Heart left ventricle (tissue), 16 donors: ENCODE measurements at regions not wholly inside any gene's neighbourhood (a gene's known extent, or its start where the extent isn't known, plus 50 kb on each side); places are given as distances from the start of the nearest gene placed in this dataset.

Source experiments
- ATAC-seq, 4 donors: fragments of 200-7000 bp; cut with Tn5 transposase; one replicate each; pipeline ENCODE4 v1.9.1; 2020 to 2022; ENCODE audit warnings: moderate library complexity in 4 of 4, mild to moderate bottlenecking in 3 of 4, moderate number of reproducible peaks in 1 of 4
- DNase-seq, 5 donors: peaks; one replicate each; pipeline ENCODE4 v3.0.0-alpha.2; 2020
- H3K27ac ChIP-seq, 12 donors: fragments of 200-600 bp; sonication (generic) in 4 of 12; one replicate each; pipeline versions ENCODE4 v1.5.0 to v1.8.0; 2016 to 2022; ENCODE audit warnings: mild to moderate bottlenecking in 2 of 12
- H3K27me3 ChIP-seq, 9 donors: fragments of 200-600 bp; sonication (generic) in 2 of 9; one replicate each; pipeline versions ENCODE4 v1.5.1 to v1.8.0; 2016 to 2022; ENCODE audit warnings: mild to moderate bottlenecking in 3 of 9
- H3K36me3 ChIP-seq, 9 donors: fragments of 200-600 bp; sonication (generic) in 2 of 9; one replicate each; pipeline versions ENCODE4 v1.5.0 to v1.8.0; 2018 to 2022; ENCODE audit warnings: mild to moderate bottlenecking in 2 of 9
- H3K4me1 ChIP-seq, 12 donors: fragments of 200-600 bp; sonication (generic) in 4 of 12; one replicate each; pipeline versions ENCODE4 v1.5.0 to v1.8.0; 2016 to 2022; ENCODE audit warnings: mild to moderate bottlenecking in 3 of 12
- H3K4me3 ChIP-seq, 12 donors: fragments of 200-600 bp; sonication (generic) in 4 of 12; one replicate each; pipeline versions ENCODE4 v1.5.0 to v1.8.0; 2017 to 2022; ENCODE audit warnings: mild to moderate bottlenecking in 9 of 12, moderate library complexity in 4 of 12
- H3K9me3 ChIP-seq, 12 donors: fragments of 200-600 bp; sonication (generic) in 4 of 12; one replicate each; pipeline versions ENCODE4 v1.5.0 to v1.8.0; 2016 to 2022; ENCODE audit warnings: mild to moderate bottlenecking in 1 of 12
- POLR2A ChIP-seq, 2 donors: fragments of 450-650 bp; IDR thresholded peaks; one replicate each; pipeline ENCODE4 v1.6.1; 2017; ENCODE audit warnings: antibody characterized with exemption in 2 of 2, mild to moderate bottlenecking in 2 of 2, moderate library complexity in 2 of 2
- WGBS, 4 donors: extraction: QIAGEN DNeasy Blood & Tissue Kit in 2 of 4; methylation state at CpG; one replicate each; pipeline versions ENCODE4 v1.1.5 to v1.1.7; 2013 to 2018; 5-methylcytosine and 5-hydroxymethylcytosine counted together
- intact Hi-C, 10 donors: fragments of 100-400 bp; cut with DNase I; formaldehyde crosslinking; loops; one replicate each; pipeline versions ENCODE4 v1.11.1 to v1.14.2; 2022
- TF ChIP-seq, protein P1 (sequence below), 12 donors: fragments of 200-600 bp; sonication (generic) in 4 of 12; IDR thresholded peaks; one replicate each; pipeline versions ENCODE4 v1.5.0 to v1.8.0; 2018 to 2022; ENCODE audit warnings: antibody characterized with exemption in 12 of 12, mild to moderate bottlenecking in 5 of 12
- donor health status: ischemic (EF 13 %, LVEDD 7.1; RV severe dilation, severe dysfunction).
- donor health status: healthy with polysubstance abuse.
- donor health status: DM: no; HTN: yes; CAD: no.
- donor health status: DM: no; HTN: no; CAD: no.
- donor health status: ischemic (EF 25% LVEDD 6.9; RV normal size, moderate dysfunction).
- donor health status: ischemic (EF 25% LVEDD 5.7; RV mildly dilated, moderate dysfunction).
- donor health status: healthy.
- donor health status: DM: yes; HTN: yes; CAD: no.
- donor health status: ischemic (EF 35%, LVEDD 5.7; RV mildly dilated, moderate dysfunction).
- donor health status: nonischemic (EF 11% LVEDD 7.7; RV severe dilation, severe dysfunction).
- donor health status: DM: yes; HTN: yes; CAD: no.
- donor health status: PGD.
- donor health status: ischemic (EF 29% LVEDD 5.4; RV normal size, mild dysfunction).
- donor health status: nonischemic (EF 23%, LVEDD 6.1; RV moderate dilation, normal function).

DNA sequence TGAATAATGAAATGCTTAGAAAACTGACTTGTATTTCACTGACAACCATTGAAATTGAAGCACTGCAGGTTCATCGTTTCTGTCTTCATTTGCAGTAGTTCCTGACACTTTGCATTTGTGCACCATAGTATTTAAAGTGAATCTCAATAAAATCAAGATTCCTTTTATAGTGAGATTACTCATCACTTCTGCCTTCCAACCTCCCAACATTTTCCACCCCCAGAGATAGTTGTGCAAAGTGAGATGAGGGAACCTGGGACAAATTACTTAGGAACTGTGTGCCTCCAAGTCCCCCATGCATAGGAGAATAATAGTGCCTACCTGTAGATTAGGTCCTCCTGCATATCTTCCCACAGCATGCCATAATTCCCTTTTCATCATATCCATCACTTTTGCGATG, 114.9 kb upstream of the DPT start:
- H3K4me1 ChIP-seq: peaks cover 0 to 13% (median 2%) of the 10 kb centered on the region in 12 donors
- WGBS, 4 donors: 97 to 98% (median 97%) methylated on average over 2 of the region's 2 CpGs
- DNase-seq (no peak), ATAC-seq (no peak)
- TF ChIP-seq, protein P1, sequence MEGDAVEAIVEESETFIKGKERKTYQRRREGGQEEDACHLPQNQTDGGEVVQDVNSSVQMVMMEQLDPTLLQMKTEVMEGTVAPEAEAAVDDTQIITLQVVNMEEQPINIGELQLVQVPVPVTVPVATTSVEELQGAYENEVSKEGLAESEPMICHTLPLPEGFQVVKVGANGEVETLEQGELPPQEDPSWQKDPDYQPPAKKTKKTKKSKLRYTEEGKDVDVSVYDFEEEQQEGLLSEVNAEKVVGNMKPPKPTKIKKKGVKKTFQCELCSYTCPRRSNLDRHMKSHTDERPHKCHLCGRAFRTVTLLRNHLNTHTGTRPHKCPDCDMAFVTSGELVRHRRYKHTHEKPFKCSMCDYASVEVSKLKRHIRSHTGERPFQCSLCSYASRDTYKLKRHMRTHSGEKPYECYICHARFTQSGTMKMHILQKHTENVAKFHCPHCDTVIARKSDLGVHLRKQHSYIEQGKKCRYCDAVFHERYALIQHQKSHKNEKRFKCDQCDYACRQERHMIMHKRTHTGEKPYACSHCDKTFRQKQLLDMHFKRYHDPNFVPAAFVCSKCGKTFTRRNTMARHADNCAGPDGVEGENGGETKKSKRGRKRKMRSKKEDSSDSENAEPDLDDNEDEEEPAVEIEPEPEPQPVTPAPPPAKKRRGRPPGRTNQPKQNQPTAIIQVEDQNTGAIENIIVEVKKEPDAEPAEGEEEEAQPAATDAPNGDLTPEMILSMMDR (IDR thresholded peaks at IDR 0.05): no peak
- no peak for TF ChIP-seq POLR2A (IDR thresholded peaks at IDR 0.05)
- no peak overlapping the region for H3K27ac ChIP-seq
- H3K4me3 ChIP-seq: no peak overlapping the region
- H3K36me3 ChIP-seq: no peaks in the 10 kb centered on the region
- intact Hi-C loops: loop anchor here in 1 of 10 donors (10.0 kb wide), 1 partner anchor 261 kb away; the partner anchor contains the start of gene ATP1B1
- no peaks in the 10 kb centered on the region for H3K27me3 ChIP-seq
- no peaks in the 10 kb centered on the region for H3K9me3 ChIP-seq

DNA sequence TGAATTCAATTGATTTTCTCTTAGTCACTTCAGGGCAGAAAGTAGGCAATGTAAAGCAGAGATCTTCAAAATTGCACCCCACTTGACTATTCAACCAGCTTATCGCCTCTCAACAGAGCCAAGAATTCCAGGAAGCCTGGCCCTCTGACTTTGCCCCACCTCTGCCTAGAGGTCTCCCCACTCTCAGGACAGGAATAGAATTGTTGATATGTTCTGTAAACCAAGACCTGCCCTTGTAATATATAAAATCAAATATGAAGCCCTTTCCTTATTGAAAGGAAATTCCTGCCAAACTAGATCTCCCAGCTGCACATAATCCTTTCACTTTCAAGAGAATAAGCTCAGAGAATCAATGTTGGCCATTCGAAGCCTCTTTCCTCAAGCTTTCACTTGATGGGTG, 116.1 kb upstream of the DPT start:
- peaks cover 0 to 13% (median 2%) of the 10 kb centered on the region in 12 donors for H3K4me1 ChIP-seq
- no peaks in the 10 kb centered on the region for H3K27me3 ChIP-seq
- DNase-seq: no peak
- 48 to 68% (median 61%) methylated on average over 2 of the region's 2 CpGs for WGBS, 4 donors
- H3K36me3 ChIP-seq: no peaks in the 10 kb centered on the region
- intact Hi-C loops: loop anchor here in 1 of 10 donors (10.0 kb wide), 1 partner anchor 260 kb away; the partner anchor contains the start of gene ATP1B1
- H3K27ac ChIP-seq: no peak overlapping the region
- peak in 2 of 4 donors; percentile 43 to 75 for ATAC-seq
- no peak for TF ChIP-seq POLR2A (IDR thresholded peaks at IDR 0.05)
- TF ChIP-seq, protein P1 (IDR thresholded peaks at IDR 0.05): no peak
- no peak overlapping the region for H3K4me3 ChIP-seq
- H3K9me3 ChIP-seq: no peaks in the 10 kb centered on the region

DNA sequence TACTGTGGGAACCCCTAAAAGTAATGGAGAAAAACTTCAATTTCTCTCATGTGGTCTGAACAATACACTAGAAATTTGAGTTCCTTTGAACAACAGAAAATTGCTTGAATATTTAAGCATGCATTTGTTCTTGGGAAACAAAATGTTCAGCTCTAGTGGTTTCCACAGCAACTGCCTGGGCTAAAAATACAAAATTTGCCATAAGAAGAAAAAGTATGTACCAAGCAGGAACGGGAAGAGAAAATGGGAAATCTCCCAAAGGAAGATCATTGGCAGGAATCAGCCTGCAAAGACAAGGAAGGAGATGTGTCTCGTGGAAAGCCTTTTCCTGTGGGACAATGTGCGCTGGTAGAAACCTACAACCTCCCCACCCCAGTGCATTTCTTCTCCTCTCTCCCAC, 119.0 kb upstream of the DPT start:
- H3K9me3 ChIP-seq: peaks cover 0 to 11% (median under 1%) of the 10 kb centered on the region in 12 donors
- 51 to 59% (median 54%) methylated on average over 3 of the region's 3 CpGs for WGBS, 4 donors
- ATAC-seq: no peak
- H3K36me3 ChIP-seq: no peaks in the 10 kb centered on the region
- no peak for TF ChIP-seq POLR2A (IDR thresholded peaks at IDR 0.05)
- TF ChIP-seq, protein P1 (IDR thresholded peaks at IDR 0.05): no peak
- intact Hi-C loops: loop anchor here in 1 of 10 donors (10.0 kb wide), 1 partner anchor 257 kb away; the partner anchor contains the start of gene ATP1B1
- H3K27ac ChIP-seq: no peak overlapping the region
- DNase-seq: no peak
- peaks cover 0 to 13% (median 2%) of the 10 kb centered on the region in 12 donors for H3K4me1 ChIP-seq
- H3K27me3 ChIP-seq: no peaks in the 10 kb centered on the region
- no peak overlapping the region for H3K4me3 ChIP-seq

DNA sequence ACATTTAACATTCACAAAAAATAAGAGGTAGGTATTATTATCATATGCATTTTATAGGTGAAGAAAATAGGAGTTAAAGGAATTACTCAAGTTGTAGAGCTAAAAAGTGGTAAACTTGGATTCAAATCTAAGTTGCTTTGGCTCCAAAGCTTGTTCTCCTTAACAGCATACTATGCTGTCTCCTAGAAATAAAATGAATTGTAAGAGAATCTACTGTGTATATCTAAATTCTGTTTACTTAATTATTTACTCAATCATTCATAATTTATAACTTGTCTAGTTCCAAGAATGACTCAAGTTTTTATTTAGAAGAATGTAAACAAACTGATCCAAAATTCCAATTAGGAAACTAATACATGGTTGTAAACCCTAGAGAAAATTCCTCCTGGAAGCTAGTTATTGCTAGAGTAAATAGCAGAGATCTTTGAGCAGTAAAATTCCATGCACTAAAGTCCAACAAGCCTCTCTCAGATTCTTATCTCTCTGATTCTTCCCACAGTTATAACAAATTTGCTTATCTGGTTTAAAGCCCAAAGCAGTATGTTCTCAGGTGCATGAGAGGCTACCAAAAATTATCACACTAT, 132.5 kb upstream of the DPT start:
- H3K9me3 ChIP-seq: peaks cover 0 to 15% (median 0%) of the 10 kb centered on the region in 12 donors
- no peaks in the 10 kb centered on the region for H3K27me3 ChIP-seq
- TF ChIP-seq, protein P1 (IDR thresholded peaks at IDR 0.05): no peak
- TF ChIP-seq POLR2A (IDR thresholded peaks at IDR 0.05): no peak
- ATAC-seq (no peak), DNase-seq (no peak)
- H3K4me3 ChIP-seq: no peak overlapping the region
- no peaks in the 10 kb centered on the region for H3K36me3 ChIP-seq
- peaks cover 0 to 16% (median 2%) of the 10 kb centered on the region in 12 donors for H3K4me1 ChIP-seq
- H3K27ac ChIP-seq: no peak overlapping the region
- intact Hi-C loops: loop anchor here in 2 of 10 donors (5.0 to 10.0 kb wide), 2 partner anchors 63 to 111 kb away; no protein-coding TSS in a partner anchor
